C1 segment of cervical spinal cord (tissue), 14 donors: ENCODE measurements at regions not wholly inside any gene's neighbourhood (a gene's known extent, or its start where the extent isn't known, plus 50 kb on each side); places are given as distances from the start of the nearest gene placed in this dataset.
"Not testable (repeated sequence)": the region's sequence is repeated elsewhere in the genome, so short reads cannot be mapped to it uniquely, and the experiment has no call there.

Experiments used
- DNase-seq, 14 donors: peaks; one replicate each; lab custom pipeline; 2025; lab: John Stamatoyannopoulos, UW

DNA sequence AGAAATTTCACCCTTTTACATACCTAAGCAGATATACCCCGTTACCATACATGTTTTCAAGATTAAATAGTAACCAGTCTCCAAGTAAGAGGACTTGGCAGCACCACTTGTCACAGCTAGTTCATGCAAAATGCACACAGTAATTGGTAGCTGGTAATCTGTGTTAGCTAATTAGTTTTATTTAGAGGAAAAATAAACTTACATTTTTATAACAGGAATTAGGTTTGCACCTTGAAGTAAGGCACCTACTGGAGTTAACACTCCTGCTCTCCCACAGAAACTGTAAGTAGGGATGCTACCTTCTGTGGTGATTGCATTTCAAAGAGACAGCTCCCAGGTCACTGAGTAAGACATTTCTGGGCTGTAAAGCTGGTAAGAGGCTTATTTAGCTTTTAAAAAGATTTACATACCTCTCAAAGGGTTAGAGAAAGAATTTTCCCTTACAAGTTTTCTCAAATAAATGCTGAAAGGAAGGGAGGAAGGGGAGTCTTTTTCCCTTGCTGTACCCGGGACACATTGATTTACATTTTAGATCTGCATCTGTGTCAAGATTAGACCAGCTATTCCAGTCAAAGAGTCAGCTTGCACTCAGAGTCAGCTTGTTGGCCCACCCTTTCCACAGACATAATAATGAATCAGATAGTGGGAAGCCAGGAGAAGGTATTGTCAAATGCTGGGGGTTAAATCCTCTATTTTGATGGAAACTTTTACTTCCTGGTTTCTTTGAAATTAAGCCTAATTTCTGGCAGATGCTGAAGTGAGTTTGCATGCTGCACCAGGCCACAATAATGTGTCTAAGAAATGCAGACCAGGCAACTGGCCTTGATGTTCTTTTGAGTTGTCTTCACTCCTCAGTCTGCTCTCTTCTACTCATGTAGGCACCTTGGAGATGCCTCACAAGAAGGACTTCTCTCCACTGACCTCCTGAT lies 77.6 kb upstream of the CHD2 start:
- peak in 2 of 14 donors; percentile 16 to 35 for DNase-seq

GRCh38 chr15:92825985-92826384 lies 74.1 kb upstream of the CHD2 start:
- no peak for DNase-seq

DNA sequence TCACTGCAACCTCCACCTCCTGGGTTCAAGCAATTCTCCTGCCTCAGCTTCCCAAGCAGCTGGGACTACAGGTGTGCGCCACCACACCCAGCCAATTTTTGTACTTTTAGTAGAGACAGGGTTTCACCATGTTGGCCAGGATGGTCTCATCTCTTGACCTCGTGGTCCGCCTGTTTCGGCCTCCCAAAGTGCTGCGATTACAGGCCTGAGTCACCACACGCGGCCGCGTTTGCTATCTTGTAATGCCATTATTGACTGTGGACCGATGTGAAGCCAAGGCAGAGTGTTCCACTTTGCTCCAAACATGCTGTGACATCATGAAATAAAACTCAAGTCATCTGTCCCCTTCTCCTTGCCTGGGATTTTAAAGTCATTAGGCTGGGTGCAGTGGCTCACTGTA lies 72.1 kb upstream of the CHD2 start:
- DNase-seq = not testable (repeated sequence)

DNA sequence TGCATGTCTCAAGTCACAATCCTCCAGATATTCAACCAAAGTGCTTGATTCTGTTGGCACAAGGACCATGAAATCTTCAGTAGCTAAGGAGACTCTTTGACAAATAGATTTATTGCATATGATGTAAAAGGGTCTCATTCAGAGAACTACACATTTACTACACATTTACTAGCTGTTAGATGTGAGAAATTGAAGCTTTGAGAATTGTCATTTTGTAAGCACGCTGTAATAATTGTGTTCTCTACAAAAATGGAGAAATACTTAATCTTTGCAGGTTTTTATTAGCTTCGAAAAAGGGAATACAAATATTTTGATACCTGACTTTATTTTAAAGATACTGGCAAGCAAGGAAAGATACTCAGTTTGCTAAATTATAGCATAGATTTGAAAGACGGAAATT lies 70.2 kb upstream of the CHD2 start:
- no peak for DNase-seq

DNA sequence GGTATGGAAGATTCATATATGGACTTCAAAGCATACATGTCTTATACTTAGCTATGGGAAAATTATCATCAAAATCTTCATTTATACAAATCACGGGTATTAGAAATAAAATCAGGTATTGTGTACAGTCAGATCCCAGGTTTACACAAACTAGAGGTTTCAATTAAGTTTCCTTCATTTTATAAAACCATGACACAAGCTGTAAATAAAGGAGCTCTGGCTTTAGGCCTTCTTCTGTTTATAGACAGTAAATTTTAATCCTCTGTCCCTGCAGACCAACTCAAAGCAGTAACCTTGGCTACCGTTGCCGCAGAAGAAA lies 68.8 kb upstream of the CHD2 start:
- DNase-seq = no peak

GRCh38 chr15:92831655-92832328 lies 68.3 kb upstream of the CHD2 start:
- peak; percentile 26 to 97 (median 86) for DNase-seq

GRCh38 chr15:92833106-92833433 lies 67.1 kb upstream of the CHD2 start:
- DNase-seq = peak in 1 of 14 donors; percentile 11

GRCh38 chr15:92833493-92834271 lies 66.4 kb upstream of the CHD2 start:
- no peak for DNase-seq

- no peak for DNase-seq
These were observed 60.4 kb upstream of the CHD2 start for GRCh38 chr15:92839696-92840095.

DNA sequence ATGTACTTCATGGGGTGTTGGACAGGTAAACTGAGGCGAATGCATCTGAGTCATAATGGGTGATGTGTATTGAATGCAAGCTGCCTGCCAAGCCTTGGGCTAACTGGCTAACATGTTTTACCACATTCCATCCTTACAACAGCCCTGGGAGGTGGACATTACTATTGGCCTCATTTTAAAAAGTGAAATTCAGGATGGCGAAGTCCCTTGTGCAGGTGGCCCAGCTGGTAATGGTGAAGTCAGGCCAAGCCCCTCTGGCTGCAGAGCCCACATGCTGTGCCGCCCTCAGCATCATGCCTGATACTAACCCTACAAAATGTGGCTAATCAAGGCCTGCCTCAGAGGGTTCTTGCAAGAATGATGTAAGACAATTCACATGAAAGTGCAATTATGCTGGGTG lies 60.0 kb upstream of the CHD2 start:
- no peak for DNase-seq

- DNase-seq = no peak
These were observed 56.8 kb upstream of the CHD2 start for GRCh38 chr15:92843326-92843725.

DNA sequence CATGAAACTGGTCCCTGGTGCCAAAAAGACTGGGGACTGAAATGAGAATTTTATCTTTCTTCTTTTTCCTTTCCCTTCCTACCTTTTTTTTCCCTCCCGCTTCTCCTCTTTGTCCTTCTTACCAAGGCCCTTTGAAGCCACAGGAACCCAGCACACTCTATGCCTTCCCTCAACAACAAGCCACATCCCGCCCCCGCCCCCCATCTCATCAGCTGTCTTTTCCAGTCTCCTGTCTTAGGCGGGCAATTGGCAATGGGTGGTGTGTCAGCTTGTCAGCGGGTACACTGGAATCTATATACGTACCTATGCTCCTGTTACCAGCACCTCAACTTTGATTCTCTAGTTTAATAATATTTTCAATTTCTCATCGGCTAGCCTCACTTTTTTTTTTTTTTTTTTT lies 56.3 kb upstream of the CHD2 start:
- no peak for DNase-seq

DNA sequence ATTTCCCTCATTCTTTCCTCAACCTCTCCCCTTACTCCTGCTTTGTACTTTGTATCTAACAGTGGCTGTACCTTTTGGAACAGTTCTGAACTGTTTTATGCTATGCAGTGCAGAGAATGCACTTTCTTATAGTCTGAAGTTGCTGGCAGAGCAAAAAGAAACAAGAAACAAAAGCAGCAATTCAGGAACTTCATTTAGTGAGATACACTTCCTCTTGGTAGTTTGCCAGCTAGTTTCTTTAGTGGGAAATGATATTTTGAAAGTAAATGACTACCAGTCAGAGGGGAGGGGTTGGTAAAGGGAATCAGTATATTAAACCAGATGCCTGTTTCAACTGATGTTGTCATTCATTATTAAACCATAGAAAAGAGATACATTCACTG lies 55.0 kb upstream of the CHD2 start:
- no peak for DNase-seq

DNA sequence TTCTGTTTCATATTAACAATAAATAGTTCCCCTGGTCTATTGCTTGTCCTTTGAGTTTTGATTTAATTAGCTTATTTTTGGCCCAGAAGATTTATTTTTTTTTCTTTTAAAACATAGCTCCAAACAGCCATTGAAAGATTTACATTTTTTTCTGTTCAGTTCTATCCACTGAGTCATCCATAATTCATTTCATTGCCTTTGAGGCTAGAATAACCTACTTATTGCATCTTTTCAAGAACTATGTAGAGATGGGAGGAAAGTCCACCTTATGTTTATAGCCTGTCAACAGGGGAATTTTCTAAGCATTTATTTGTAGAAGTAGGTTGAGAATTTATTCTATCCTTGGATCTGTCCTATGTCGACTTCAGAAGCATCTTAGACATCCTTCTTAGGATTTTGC lies 53.4 kb upstream of the CHD2 start:
- DNase-seq = no peak

GRCh38 chr15:92847841-92848240 lies 52.3 kb upstream of the CHD2 start:
- DNase-seq = no peak

DNA sequence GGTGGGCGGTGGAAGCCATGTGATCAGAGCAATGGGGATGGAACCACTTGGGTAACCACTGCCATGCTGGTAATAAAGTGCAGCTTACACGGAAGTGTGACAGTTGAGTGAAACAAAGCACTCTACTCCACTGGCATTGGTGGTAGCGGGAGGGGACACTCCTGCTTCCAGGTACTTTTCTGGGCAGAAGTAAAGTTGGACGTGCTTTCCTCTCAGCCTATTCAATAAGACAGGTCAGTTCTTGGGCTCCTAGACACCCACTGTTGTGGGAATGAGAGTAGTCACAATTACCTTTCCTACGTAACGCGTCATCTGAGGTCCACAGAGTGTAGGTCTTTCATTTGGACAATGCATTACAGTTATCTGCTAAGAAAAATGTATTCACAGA lies 51.7 kb upstream of the CHD2 start:
- no peak for DNase-seq

GRCh38 chr15:92848852-92849598 lies 51.1 kb upstream of the CHD2 start:
- no peak for DNase-seq

DNA sequence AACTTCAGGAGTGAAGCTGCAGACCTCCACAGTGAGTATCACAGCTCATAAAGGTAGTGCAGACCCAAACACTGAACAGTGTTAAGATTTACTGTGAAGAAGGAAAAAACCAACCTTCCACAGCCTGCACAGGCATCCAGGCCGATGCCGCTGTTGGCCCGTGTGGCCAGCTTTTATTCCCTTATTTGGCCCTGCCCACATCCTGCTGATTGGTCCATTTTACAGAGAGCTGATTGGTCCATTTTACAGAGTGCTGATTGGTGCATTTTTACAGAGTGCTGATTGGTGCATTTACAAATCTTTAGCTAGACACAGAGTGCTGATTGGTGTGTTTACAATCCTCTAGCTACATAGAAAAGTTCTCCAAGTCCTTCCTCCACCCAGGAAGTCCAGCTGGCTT lies 49.9 kb upstream of the CHD2 start:
- not testable (repeated sequence) for DNase-seq
